GM12864 (cell line): ENCODE measurements at regions not wholly inside any gene's neighbourhood (a gene's known extent, or its start where the extent isn't known, plus 50 kb on each side); places are given as distances from the start of the nearest gene placed in this dataset.

Source experiments
- DNase-seq: peaks from one replicate; pipeline ENCODE4 v3.0.0-alpha.2; 2011; ENCODE audit warnings: low read depth
- H3K4me3 ChIP-seq: 2 replicates; pipeline ENCODE4 v1.5.1; 2011; ENCODE audit warnings: mild to moderate bottlenecking, low read depth, low read length, control low read depth
- CTCF ChIP-seq: IDR thresholded peaks from 2 replicates; pipeline ENCODE4 v1.5.1; 2011; ENCODE audit warnings: low read depth, mild to moderate bottlenecking, moderate library complexity, low read length, control low read depth, inconsistent platforms; ENCODE audit errors: missing control alignments

- no peak for TF ChIP-seq CTCF
- H3K4me3 ChIP-seq, result peak overlapping the region; percentile 53
- no peak for DNase-seq
Measured at GRCh38 chr5:88666761-88667495, 216.1 kb downstream of the MEF2C start.

- H3K4me3 ChIP-seq, result no peak overlapping the region; the same call in 1 of the 2 replicates
- DNase-seq, result no peak
- TF ChIP-seq CTCF, result no peak
Measured at GRCh38 chr5:88665750-88666215, 217.2 kb downstream of the MEF2C start.

- no peak overlapping the region for H3K4me3 ChIP-seq
- TF ChIP-seq CTCF, result no peak
- no peak for DNase-seq
Measured at GRCh38 chr5:88664645-88665044, 218.3 kb downstream of the MEF2C start.

GRCh38 chr5:88663793-88664216 is 219.2 kb downstream of the MEF2C start:
- H3K4me3 ChIP-seq, result no peak overlapping the region
- no peak for DNase-seq
- TF ChIP-seq CTCF, result no peak

GRCh38 chr5:88662846-88663245 is 220.1 kb downstream of the MEF2C start:
- H3K4me3 ChIP-seq, result no peak overlapping the region
- no peak for TF ChIP-seq CTCF
- DNase-seq, result no peak

- no peak for TF ChIP-seq CTCF
- DNase-seq, result no peak
- H3K4me3 ChIP-seq, result no peak overlapping the region
Measured at GRCh38 chr5:88661806-88662207, 221.2 kb downstream of the MEF2C start.
